ENCODE measurements at regions not wholly inside any gene's neighbourhood (a gene's known extent, or its start where the extent isn't known, plus 50 kb on each side); places are given as distances from the start of the nearest gene placed in this dataset.

DNA sequence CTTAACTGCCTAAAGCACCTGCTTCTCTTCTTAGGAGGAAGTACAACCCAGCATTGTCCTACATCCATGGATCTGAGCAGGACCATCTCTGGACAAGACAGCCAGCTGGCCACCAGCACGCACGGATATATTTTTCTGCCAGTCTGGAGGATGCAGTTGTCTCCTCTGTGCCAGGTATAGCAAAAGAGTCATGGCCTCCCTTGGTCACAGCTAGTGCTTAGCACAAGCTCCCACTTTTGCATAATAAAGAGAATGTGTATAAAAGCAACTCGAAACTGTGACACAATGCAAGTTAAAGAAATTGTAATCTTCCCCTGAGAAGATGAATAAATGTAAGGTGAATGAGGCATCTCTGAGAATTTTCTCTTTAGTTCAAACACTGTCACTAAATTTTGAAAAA, 267.8 kb upstream of the MANEA start:
- no peaks in the 10 kb centered on the region for H3K9me3 Mint-ChIP-seq
- H3K36me3 Mint-ChIP-seq, result no peaks in the 10 kb centered on the region
- H3K4me3 Mint-ChIP-seq, result no peak overlapping the region
- H3K4me1 Mint-ChIP-seq (ENCODE audit: unreplicated experiment), result no peaks in the 10 kb centered on the region
- TF ChIP-seq, protein P1, sequence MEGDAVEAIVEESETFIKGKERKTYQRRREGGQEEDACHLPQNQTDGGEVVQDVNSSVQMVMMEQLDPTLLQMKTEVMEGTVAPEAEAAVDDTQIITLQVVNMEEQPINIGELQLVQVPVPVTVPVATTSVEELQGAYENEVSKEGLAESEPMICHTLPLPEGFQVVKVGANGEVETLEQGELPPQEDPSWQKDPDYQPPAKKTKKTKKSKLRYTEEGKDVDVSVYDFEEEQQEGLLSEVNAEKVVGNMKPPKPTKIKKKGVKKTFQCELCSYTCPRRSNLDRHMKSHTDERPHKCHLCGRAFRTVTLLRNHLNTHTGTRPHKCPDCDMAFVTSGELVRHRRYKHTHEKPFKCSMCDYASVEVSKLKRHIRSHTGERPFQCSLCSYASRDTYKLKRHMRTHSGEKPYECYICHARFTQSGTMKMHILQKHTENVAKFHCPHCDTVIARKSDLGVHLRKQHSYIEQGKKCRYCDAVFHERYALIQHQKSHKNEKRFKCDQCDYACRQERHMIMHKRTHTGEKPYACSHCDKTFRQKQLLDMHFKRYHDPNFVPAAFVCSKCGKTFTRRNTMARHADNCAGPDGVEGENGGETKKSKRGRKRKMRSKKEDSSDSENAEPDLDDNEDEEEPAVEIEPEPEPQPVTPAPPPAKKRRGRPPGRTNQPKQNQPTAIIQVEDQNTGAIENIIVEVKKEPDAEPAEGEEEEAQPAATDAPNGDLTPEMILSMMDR (conservative IDR thresholded peaks at IDR 0.05), result no peak
- H3K27ac Mint-ChIP-seq, result no peak overlapping the region
- no peak for DNase-seq (ENCODE audit: extremely low spot score, unreplicated experiment)
- no peaks in the 10 kb centered on the region for H3K27me3 Mint-ChIP-seq

DNA sequence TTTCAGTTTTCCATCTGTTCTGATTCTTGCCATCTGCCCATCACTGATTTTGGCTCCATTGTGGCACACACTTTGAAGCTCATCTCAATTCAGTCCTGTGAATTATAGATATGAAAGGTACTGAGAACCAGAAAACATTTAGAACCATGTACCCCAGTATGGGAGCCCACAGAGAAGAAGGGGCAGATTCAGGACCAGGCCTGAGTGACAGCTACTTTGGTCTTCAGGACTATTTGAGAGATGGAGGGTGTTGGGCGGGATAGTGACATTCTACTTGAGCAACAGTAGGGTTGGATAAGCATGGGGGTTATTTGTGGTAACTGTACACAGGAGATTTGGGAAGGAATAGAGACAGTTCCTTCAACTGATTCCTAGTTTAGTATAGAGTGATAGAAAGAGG, 259.2 kb upstream of the MANEA start:
- Mint-ChIP-seq H3K27me3 (no peaks in the 10 kb centered on the region), H3K36me3 (no peaks in the 10 kb centered on the region), H3K9me3 (no peaks in the 10 kb centered on the region), H3K4me3 (no peak overlapping the region), H3K27ac (no peak overlapping the region), H3K4me1 (ENCODE audit: unreplicated experiment) (peaks cover 3% of the 10 kb centered on the region)
- DNase-seq (ENCODE audit: extremely low spot score, unreplicated experiment), result no peak
- TF ChIP-seq, protein P1 (conservative IDR thresholded peaks at IDR 0.05), result no peak

DNA sequence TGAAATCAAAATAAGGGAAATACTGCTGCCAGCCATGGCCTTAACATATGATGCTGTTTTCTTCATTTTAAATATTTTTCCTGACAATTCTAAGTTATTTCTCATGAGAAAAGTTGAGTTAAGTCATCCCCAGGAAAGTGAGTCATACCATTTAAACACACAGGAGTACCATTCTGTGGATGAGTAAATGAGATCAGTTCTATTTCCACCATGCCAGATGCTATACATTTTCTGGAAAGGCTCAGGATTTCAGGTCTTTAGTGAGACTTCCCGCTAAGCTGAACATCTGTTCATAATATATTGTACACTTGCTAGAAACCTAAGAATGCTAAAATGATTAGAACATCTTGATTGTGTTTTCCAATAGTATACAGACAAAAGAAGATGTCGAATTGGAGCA, 256.2 kb upstream of the MANEA start:
- Mint-ChIP-seq H3K4me3 (no peak overlapping the region), H3K9me3 (no peaks in the 10 kb centered on the region), H3K27me3 (no peaks in the 10 kb centered on the region), H3K4me1 (ENCODE audit: unreplicated experiment) (peaks cover 3% of the 10 kb centered on the region), H3K36me3 (no peaks in the 10 kb centered on the region), H3K27ac (no peak overlapping the region)
- TF ChIP-seq, protein P1 (conservative IDR thresholded peaks at IDR 0.05), result no peak
- DNase-seq (ENCODE audit: extremely low spot score, unreplicated experiment), result no peak

DNA sequence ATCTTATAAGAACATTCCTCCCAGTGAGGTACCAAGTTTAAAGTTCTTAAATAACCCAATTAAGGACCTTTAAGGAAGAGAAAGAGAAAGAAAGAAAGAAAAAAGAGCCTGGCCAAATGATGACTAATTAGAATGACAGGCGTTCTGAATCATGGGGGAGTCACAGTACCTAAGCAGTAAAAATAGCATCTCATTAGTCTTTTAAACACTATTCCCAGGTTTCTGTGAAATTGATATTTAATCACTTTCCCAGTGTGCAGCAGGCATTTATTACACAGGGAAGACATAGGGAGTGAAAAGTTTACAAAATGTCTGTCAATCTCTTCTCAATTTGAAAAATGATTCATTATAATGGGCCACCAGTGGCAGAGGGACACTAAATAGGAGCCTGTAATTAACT, 251.4 kb upstream of the MANEA start:
- no peak for DNase-seq (ENCODE audit: extremely low spot score, unreplicated experiment)
- no peak overlapping the region for H3K4me3 Mint-ChIP-seq
- H3K9me3 Mint-ChIP-seq, result no peaks in the 10 kb centered on the region
- no peak overlapping the region for H3K27ac Mint-ChIP-seq
- H3K27me3 Mint-ChIP-seq, result no peaks in the 10 kb centered on the region
- TF ChIP-seq, protein P1 (conservative IDR thresholded peaks at IDR 0.05), result no peak
- peaks cover 3% of the 10 kb centered on the region for H3K4me1 Mint-ChIP-seq (ENCODE audit: unreplicated experiment)
- no peaks in the 10 kb centered on the region for H3K36me3 Mint-ChIP-seq

DNA sequence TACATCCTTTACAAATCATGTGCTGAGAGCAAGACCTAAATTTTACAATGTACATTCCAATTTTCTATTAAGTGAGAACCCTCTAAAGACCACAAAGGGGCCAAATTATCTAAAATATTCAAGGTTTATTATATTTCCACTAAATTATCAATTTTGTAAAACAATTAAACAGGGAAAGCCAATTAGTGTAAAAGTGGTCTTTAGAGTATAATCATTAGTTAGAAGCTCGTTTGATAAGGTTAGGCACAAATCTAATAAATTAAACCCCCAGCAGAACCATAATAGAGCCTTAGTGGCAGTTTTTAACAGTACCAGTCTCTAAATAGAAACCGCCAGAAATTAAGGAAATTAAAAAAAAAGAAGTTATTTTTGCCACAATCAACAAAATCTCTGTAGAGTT, 249.1 kb upstream of the MANEA start:
- TF ChIP-seq, protein P1 (conservative IDR thresholded peaks at IDR 0.05), result no peak
- Mint-ChIP-seq H3K27me3 (no peaks in the 10 kb centered on the region), H3K9me3 (no peaks in the 10 kb centered on the region), H3K36me3 (no peaks in the 10 kb centered on the region), H3K4me3 (no peak overlapping the region), H3K27ac (no peak overlapping the region), H3K4me1 (ENCODE audit: unreplicated experiment) (no peaks in the 10 kb centered on the region)
- no peak for DNase-seq (ENCODE audit: extremely low spot score, unreplicated experiment)

All from type B pancreatic cell (in vitro differentiated cells).